GM21526 (cell line): ENCODE measurements at regions not wholly inside any gene's neighbourhood (a gene's known extent, or its start where the extent isn't known, plus 50 kb on each side); places are given as distances from the start of the nearest gene placed in this dataset.
"Not testable (repeated sequence)": the region's sequence is repeated elsewhere in the genome, so short reads cannot be mapped to it uniquely, and the experiment has no call there.

Source experiments
- ATAC-seq: cut with Tn5 transposase; IDR thresholded peaks from one replicate; pipeline ENCODE4 v1.9.1; 2021; ENCODE audit warnings: moderate library complexity; ENCODE audit not compliant: unreplicated experiment, low FRiP score

GRCh38 chr4:123535037-123535748 is 138.6 kb downstream of the SPRY1 start:
- no peak for ATAC-seq

- ATAC-seq, result no peak
These were observed 139.6 kb downstream of the SPRY1 start for GRCh38 chr4:123536225-123536624.

- ATAC-seq, result not testable (repeated sequence)
These were observed 141.4 kb downstream of the SPRY1 start for GRCh38 chr4:123537906-123538402.

GRCh38 chr4:123545667-123546572 is 149.3 kb downstream of the SPRY1 start:
- no peak for ATAC-seq

GRCh38 chr4:123546573-123547060 is 150.0 kb downstream of the SPRY1 start:
- ATAC-seq, result no peak

- ATAC-seq, result no peak
These were observed 150.9 kb downstream of the SPRY1 start for GRCh38 chr4:123547216-123548165.

GRCh38 chr4:123553279-123553678 is 156.7 kb downstream of the SPRY1 start:
- no peak for ATAC-seq

GRCh38 chr4:123553733-123554637 is 157.4 kb downstream of the SPRY1 start:
- ATAC-seq, result no peak

- ATAC-seq, result no peak
These were observed 158.2 kb downstream of the SPRY1 start for GRCh38 chr4:123554801-123555232.

- no peak for ATAC-seq
These were observed 158.7 kb downstream of the SPRY1 start for GRCh38 chr4:123555233-123555806.

GRCh38 chr4:123555807-123556273 is 159.2 kb downstream of the SPRY1 start:
- ATAC-seq, result no peak

GRCh38 chr4:123556526-123556925 is 159.9 kb downstream of the SPRY1 start:
- no peak for ATAC-seq

- ATAC-seq, result no peak
These were observed 161.4 kb downstream of the SPRY1 start for GRCh38 chr4:123557857-123558536.

- no peak for ATAC-seq
These were observed 162.3 kb downstream of the SPRY1 start for GRCh38 chr4:123558865-123559264.

GRCh38 chr4:123559955-123560871 is 163.6 kb downstream of the SPRY1 start:
- ATAC-seq, result no peak

GRCh38 chr4:123561525-123561924 is 164.9 kb downstream of the SPRY1 start:
- ATAC-seq, result no peak
